HG03159 (cell line): ENCODE measurements at regions not wholly inside any gene's neighbourhood (a gene's known extent, or its start where the extent isn't known, plus 50 kb on each side); places are given as distances from the start of the nearest gene placed in this dataset.
"Not testable (repeated sequence)": the region's sequence is repeated elsewhere in the genome, so short reads cannot be mapped to it uniquely, and the experiment has no call there.

Source experiments
- ATAC-seq: cut with Tn5 transposase; IDR thresholded peaks from one replicate; pipeline ENCODE4 v1.9.1; 2021; ENCODE audit warnings: mild to moderate bottlenecking, moderate library complexity; ENCODE audit not compliant: unreplicated experiment

DNA sequence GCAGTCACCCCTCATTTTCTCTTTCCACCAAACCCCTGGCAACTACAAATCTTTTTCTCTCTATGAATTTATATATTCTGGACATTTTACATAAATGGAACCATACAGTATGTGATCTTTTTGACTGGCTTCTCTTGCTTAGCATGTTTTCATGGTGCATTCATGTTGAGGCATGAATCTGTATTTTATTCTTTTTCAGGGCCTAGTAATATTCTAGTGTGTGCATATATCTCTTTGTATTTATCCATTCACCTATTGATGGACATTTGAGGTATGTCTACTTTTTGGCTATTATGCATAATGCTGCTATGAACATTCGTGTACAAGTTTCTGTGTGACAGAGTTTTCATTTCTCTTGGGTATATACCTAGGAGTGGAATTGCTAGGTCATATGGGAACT, 78.2 kb downstream of the HACD1 start:
- no peak for ATAC-seq

DNA sequence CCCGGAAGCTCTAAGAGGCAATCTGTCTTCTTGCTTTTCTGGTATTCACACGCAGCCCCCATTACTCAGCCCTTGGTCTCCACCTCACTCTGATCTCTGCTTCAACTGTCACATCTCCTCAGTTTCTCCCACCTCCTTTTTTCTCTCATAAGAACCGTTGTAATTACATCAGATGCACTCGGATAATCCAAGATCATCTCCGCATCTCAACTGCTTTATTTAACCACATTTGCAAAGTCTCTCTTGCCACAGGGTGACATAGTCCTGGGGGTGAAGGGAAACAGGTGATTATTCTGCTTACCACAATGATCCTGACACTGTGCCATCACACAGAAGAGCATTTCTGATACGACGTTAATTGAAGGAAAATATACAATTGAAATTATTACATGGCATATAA, 79.9 kb downstream of the HACD1 start:
- no peak for ATAC-seq

DNA sequence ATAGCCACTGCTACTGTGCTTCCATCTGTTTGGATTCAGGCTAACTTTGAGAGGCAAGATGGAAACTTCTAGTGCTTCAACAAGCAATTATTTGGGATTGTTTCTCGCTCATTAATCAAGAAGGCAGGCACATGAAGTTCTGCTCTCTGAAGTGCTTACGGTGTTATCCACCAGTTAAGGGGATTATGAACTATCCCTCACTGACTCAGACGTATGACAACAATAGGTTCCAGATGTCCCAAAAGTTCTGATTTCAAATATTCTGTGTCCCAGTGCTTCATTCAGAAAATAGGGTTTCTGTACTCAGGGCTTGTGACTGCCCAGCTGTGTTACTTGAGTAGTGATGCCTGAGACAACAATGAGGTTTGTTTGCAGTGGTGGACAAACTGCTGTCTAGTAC, 81.0 kb downstream of the HACD1 start:
- ATAC-seq, result no peak

DNA sequence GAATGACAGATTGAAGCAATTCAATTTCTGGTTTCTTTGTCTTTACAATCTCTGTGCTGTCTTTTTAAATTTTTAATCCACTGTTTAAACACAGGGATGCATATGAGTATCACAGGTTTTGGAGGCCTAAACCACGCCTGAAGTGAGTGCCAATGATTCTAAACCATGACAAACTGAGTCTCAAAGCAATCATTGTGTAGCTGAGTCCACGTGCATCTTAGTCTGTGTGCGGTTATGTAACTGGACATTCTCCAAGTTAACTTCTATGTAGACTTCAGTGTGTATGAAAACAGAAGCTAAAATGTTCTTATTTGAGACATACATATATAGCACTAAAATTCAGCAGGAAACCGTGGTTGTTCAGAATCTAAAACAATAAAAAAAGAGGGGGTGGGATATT, 79.3 kb upstream of the ST8SIA6 start:
- no peak for ATAC-seq

DNA sequence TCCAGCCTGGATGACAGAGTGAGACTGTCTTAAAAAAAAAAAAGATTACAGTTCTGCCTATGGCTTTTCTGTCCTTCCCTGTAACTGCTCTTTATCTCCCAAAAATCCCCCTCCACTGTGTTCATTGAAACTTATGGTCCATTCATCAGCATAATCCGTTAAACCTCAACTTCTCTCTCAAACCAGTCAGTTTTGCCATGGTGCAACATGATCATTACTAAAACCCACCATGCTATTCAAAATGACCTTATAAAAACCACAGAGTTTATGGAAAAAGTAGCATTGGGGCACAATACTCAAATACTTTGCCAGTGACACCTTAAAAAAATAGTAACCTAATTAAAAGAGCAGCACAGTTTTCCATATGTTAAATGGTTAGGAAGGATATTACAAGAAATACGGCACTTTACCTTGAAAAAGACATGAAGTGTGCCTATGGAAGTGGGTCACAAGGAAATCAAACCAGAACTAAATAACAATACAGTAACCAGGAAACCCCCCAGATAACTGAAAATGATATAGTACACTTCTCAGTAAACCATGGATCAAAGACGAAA, 74.0 kb upstream of the ST8SIA6 start:
- no peak for ATAC-seq

DNA sequence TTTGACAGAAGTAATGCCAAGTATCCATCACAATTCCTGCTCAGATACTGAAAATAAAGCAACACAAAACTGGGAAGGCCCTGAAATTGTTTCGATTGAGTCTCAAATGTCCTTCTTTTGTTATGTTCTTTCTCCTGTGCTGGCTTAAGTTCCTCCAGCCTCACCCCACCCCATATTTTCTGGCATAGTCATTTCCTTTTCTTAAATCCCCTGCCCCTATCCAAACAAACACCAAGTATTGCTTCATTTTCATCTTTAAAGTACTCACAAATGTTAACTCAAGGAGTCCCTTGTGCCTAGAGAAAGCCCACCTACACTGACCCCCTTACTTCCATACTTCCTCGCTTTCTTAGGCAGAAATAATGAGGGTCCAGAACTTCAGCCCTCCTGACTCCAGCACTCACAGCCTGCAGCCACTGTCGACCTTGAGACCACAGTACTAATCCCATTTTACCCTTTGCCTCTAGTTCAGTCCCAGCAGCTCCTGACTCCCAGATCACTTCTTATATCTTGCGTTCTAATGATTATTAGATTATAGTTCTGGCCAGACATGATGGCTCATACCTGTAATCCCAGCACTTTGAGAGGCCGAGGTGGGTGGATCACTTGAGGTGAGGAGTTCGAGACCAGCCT, 73.2 kb upstream of the ST8SIA6 start:
- ATAC-seq, result no peak

DNA sequence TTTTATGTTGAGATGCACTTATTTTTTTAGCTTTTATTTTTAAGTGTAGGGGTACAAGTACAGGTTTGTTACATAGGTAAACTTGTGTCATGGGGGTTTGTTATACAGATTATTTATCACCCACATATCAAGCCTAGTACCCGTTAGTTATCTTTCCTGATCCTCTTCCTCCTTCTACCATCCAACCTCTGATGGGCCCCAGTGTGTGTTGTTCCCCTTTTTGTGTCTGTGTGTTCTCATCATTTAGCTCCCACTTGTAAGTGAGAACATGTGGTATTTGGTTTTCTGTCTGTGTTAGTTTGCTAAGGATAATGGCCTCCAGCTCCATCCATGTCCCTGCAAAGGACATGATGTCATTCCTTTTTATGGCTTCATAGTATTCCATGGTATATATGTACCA, 72.2 kb upstream of the ST8SIA6 start:
- not testable (repeated sequence) for ATAC-seq

DNA sequence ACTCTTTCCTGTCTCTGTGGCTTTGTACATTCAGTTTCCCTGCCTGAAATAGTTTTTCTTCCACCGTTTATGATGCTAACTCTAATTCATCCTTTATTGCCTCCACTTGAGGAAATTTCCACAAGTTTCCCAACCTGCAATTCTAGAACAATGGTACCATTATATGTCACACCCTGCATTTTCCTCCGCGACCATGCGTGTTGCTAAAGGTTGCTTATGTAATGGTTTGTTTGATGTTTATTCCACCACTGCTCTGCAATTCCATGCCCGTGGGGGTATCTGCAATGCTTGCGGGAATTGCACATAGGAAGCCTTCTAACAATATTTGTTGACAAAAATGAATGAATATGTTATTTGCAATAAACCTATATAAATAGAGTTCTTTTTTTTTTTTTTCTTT, 69.5 kb upstream of the ST8SIA6 start:
- no peak for ATAC-seq

DNA sequence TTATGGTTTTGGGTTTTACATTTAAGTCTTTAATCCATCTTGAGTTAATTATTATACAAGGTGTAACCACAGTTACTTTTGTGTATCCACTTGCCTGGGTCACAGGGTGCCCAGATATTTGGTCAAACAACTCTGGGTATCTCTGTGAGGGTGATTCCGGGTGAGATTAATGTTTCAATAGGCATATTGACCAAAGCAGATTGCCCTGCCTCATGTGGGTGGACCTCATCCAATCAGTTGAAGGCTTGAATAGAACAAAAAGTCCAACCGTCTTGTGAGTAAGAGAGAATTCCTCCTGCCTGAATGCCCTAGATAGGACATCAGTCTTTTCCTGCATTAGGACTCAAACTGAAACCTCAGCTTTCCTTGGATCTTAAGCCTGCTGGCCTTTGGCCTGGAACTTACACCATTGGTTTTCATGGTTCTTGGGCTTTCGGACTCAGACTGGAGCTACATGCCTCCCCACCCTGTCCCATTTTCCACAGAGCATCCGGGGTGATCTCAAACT, 68.9 kb upstream of the ST8SIA6 start:
- ATAC-seq, result no peak

DNA sequence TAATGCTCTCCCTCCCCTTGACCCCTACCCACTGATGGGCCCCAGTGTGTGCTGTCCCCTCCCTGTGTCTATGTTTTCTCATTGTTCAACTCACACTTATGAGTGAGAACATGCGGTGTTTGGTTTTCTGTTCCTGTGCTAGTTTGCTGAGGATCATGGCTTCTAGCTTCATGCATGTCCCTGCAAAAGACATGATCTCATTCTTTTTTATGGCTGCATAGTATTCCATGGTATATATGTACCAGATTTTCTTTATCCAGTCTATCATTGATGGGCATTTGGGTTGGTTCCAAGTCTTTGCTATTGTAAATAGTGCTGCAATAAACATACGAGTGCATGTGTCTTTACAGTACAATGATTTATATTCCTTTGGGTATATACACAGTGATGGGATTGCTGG, 67.9 kb upstream of the ST8SIA6 start:
- not testable (repeated sequence) for ATAC-seq

DNA sequence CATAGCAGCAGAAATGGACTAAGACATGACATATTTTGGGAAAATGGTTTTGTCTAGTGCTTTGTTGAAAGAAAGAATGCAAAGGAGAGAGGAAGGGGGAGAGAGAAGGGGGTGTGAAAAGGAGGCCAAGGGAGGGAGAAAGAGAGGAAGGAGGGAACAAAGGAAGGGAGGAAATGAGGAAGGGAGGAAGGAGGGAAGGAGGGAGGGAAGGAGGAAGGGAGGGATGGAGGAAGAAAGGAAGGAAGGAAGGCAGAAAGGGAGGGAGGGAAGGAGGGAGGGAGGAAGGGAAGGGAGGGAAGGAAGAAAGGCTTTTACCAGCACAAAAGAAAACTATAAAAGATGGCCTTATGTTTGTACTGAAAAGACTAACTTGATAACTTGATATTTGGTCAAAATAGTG, 65.1 kb upstream of the ST8SIA6 start:
- ATAC-seq, result no peak

DNA sequence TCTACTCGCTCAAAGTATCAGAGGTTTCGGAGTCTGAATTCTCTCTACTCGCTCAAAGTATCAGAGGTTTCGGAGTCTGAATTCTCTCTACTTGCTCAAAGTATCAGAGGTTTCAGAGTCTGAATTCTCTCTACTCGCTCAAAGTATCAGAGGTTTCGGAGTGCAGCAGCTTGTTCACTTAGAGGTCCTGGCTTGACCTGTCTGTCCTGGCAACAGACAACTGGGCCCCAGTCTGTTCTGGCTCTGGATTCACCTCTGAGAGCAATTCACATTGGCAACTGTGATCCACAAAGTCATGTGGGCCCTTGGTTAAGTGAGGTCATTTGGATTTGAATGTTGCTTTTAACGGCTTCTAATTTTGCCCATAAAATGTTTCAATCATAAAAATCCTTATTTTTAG, 63.9 kb upstream of the ST8SIA6 start:
- ATAC-seq, result no peak

DNA sequence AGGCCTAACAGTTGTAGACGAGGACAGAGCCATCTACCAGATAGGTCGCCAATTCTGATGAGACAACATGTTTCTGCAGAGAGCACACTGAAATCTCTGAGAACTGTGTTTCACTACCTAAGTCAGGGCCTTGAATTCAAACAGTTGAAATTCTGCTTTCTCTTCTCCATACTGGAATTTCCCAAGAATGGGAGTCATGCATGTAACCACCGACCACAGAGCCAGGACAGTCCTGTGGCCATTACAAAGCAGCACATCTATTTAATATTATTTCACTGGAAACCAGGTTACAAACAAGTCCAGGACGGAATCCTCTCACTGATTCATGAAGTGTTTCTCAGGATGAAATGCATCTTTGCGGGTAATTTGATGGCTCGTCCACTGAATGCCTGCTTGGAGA, 62.0 kb upstream of the ST8SIA6 start:
- no peak for ATAC-seq

DNA sequence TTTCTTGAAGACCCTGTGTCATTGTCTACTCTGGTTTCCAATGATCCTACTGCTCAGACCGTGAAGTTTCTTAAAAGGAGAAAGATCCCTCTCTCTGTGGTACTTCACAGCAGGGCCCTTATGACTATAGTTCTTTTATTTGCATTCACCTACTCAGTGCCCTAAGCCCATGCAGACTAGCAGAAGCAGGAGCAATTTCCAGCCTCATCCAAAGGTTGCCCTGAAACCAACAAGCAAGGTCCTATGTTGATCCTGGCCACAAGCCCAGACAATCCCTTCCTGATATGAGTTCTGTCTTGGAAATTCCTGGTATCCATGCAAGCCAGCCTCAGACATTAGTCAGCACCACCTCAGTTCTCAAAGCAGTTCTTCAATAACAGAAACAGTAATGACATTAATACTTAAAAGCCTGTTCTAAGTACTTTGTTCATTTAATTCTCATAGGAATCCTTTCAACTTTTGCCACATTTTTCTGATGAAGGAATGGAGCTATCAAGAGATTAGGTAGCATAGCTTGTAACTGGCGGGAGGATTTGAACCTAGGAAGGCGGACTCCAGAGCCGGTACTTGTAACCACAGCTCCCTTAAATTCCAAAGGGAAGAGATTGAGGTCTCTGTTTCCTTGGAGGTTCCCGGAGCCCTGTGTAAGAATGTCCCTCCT, 58.1 kb upstream of the ST8SIA6 start:
- ATAC-seq, result no peak

DNA sequence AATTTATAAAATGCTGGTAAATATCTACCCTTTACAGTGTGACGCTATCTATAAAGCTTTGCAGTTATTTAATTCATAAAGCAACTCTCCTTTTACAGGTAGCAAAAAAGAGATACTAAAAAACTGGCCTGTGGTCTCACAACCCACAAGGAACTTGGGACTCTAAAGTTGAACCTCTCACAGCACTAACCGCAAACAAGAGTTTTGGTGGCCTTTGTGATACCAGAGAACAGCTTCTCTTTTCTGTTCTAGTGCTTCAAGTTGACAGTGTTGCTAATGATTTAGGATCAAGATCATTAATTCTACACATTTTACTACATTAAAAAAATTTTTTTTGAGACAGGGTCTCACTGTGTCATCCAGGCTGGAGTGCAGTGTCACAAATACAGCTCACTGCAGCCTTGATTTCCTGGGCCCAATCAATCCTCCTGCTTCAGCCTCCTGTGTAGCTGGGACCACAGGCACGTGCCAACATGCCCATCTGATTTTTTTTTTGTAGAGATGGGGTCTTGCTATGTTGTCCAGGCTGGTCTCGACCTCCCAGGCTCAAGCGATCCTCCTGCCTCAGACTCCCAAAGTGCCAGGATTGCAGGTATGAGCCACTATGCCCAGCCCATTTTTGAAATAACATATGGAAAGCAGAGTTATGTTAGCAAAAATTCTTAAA, 56.0 kb upstream of the ST8SIA6 start:
- peak; percentile 69 for ATAC-seq

DNA sequence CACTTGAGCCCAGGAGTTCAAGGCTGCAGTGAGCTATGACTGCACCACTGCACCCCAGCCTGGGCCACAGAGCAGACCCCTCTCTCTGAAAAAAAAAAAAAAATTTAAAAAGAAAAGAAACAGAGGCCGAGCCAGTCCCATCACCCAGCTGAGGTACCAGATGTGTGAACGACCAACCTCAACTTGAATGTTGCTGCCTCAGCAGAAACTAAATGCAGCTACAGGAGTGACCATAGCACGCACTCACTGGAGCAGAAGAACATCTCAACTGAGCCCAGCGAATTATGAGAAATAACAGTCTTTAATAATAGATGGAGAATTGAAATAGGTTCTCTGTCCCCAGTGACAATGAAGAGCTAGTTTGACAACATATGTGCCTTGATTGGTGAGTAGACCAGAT, 53.1 kb upstream of the ST8SIA6 start:
- no peak for ATAC-seq

DNA sequence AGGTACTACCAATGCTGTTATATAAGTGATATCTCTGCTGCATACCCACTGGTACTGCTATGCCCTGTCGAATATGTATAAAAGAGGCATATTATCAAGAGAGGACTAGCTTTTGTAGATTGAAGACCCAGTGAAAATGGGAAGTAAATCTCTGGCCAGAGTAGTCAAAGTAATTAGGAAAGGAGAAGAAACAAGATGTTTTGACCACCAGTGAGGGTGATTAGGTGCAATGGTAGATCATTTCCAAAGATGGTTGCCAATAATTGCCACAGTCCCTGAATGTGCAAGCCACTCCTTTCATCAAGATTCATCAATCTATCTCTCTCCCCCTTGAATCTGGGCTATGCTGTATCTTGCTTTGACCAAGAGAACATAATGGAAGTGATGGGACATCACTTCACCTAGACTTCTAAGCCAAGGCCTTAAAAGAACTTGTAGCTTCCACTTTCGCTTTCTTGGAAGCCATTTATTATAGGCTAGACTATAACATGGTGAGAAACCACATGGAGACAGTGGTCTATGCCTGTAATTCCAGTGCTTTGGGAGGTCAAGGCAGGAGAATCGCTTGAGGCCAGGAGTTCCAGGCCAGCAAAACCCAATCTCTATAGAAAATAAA, 52.6 kb upstream of the ST8SIA6 start:
- no peak for ATAC-seq

DNA sequence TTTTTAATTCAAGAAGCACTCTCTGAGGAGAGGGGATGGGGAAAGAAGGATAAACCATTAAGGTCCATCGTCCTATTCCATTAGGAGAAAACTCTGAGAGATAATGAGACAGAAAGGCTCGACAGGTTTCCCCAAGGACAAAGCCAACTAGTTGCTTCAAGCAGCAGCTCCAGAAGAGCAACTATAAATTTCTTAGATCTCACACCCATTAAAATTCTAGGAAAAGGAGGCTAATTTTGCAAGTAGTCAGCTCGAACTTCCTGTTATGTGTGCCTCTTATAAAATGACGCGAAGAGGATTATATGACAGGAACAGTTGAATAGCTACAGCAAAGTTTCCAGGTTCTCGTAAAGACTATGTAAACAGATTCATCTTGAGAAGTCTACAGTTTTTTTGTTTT, 52.0 kb upstream of the ST8SIA6 start:
- no peak for ATAC-seq

DNA sequence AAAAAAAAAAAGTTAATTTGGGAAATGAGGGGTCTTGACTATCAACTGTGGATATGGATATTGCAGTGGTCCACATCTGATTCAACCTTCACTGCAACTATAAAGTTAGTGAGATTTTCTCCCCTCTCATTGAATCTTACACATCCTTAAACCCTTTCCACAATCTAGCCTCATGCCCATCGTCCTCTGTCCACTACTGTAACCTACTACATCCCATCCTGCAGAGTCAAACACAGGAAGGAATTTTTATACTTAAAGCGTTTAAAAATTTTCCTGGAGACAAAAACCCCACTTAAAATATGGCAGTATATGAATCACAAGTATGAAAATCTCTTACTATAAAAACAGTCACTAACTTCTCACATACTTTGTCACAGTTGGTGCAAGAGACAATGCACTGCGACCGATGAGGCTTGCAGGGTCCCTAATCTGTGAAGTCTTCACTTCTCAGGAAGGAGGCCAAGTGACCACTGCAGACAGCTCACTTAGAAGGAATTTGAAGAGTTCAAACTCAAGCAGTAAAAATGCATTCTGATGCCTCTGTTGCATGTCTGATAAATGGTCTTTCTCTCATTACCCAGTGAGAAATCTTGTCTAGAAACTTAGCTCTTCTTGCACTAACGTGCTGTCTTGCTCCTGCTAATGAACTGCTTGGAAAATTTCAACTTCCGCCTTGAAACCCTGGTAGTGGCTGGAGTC, 50.3 kb upstream of the ST8SIA6 start:
- no peak for ATAC-seq
